Stomach (tissue), 8 donors: ENCODE measurements at regions not wholly inside any gene's neighbourhood (a gene's known extent, or its start where the extent isn't known, plus 50 kb on each side); places are given as distances from the start of the nearest gene placed in this dataset.

Source experiments
- DNase-seq, 2 donors: peaks; one replicate each; pipeline versions ENCODE4 v3.0.0 to v3.0.0-alpha.2; 2013 to 2019
- H3K27ac ChIP-seq, 5 donors: fragments of 200-600 bp in 4 of 5; sonication (generic) in 4 of 5; one replicate each; pipeline ENCODE4 v1.5.1; 2013 to 2019; ENCODE audit warnings: mild to moderate bottlenecking in 1 of 5, moderate library complexity in 1 of 5
- H3K27me3 ChIP-seq, 3 donors: fragments of 200-600 bp; sonication (generic); one replicate each; pipeline ENCODE4 v1.5.1; 2017 to 2019; ENCODE audit warnings: mixed run types in 1 of 3
- H3K36me3 ChIP-seq, 4 donors: fragments of 200-600 bp; sonication (generic); 1 replicate in 3 of 4; 2 replicates in 1 of 4; pipeline ENCODE4 v1.5.1; 2016 to 2019
- H3K4me1 ChIP-seq, 4 donors: fragments of 200-600 bp; sonication (generic); one replicate each; pipeline ENCODE4 v1.5.1; 2016 to 2019
- H3K4me3 ChIP-seq, 4 donors: fragments of 200-600 bp; sonication (generic) in 3 of 4; one replicate each; pipeline ENCODE4 v1.5.1; 2016 to 2019; ENCODE audit warnings: mild to moderate bottlenecking in 1 of 4
- H3K9me3 ChIP-seq, 4 donors: fragments of 200-600 bp; sonication (generic); one replicate each; pipeline ENCODE4 v1.5.1; 2016 to 2019
- EP300 ChIP-seq: sonication (generic); formaldehyde crosslinking; IDR thresholded peaks from one replicate; pipeline ENCODE4 v1.6.1; 2017; ENCODE audit warnings: antibody characterized with exemption
- POLR2A ChIP-seq, 4 donors: fragments of 450-650 bp; IDR thresholded peaks; one replicate each; pipeline ENCODE4 v1.6.1; 2016; ENCODE audit warnings: antibody characterized with exemption in 4 of 4, control low read depth in 2 of 4, mild to moderate bottlenecking in 1 of 4, moderate library complexity in 1 of 4
- POLR2AphosphoS5 ChIP-seq, 3 donors: sonication (generic); formaldehyde crosslinking; IDR thresholded peaks; one replicate each; pipeline ENCODE4 v1.6.1; 2016; ENCODE audit warnings: antibody characterized with exemption in 3 of 3
- WGBS, 5 donors: extraction: QIAGEN DNeasy Blood & Tissue Kit in 3 of 5; methylation state at CpG; one replicate each; pipeline versions ENCODE4 v1.1.5 to v1.1.7; 2013 to 2018; 5-methylcytosine and 5-hydroxymethylcytosine counted together
- intact Hi-C: fragments of 100-400 bp; cut with DNase I; formaldehyde crosslinking; loops from one replicate; pipeline ENCODE4 v1.15.1; 2023; ENCODE audit warnings: low total_unique reads
- TF ChIP-seq, protein P1 (sequence below), 7 experiments: fragments of 450-650 bp in 4 of 7; fragments of 200-600 bp in 3 of 7; sonication (generic) in 3 of 7; IDR thresholded peaks; one replicate each; pipeline ENCODE4 v1.5.1; 2016 to 2019; ENCODE audit warnings: antibody characterized with exemption in 7 of 7, control low read depth in 2 of 7, mild to moderate bottlenecking in 1 of 7
- donor health status: healthy with polysubstance abuse.
- donor health status: Bipolar disorder and iron deficiency.
- donor health status: healthy.

DNA sequence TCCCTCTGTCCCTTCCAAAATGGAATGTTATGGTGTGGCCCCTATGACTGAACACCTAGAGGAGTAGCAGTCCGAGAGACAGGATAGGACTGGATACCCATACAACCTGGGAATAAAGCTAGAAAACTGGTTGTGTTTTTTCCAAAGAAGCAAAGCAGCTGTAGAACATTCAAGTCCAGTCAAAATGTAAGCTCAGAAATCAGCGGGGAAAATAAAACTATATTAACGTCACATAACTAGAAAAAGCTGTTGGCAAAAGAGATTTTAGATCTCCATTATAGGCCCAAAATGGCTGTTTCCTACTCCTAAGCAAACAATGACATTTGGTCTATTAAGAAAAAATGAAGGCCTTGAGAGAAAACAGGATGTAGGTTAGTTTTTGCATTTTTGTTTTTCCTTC, 177.7 kb downstream of the PTN start:
- TF ChIP-seq EP300 = no peak
- TF ChIP-seq POLR2AphosphoS5 (IDR thresholded peaks at IDR 0.05) = no peak
- TF ChIP-seq, protein P1, sequence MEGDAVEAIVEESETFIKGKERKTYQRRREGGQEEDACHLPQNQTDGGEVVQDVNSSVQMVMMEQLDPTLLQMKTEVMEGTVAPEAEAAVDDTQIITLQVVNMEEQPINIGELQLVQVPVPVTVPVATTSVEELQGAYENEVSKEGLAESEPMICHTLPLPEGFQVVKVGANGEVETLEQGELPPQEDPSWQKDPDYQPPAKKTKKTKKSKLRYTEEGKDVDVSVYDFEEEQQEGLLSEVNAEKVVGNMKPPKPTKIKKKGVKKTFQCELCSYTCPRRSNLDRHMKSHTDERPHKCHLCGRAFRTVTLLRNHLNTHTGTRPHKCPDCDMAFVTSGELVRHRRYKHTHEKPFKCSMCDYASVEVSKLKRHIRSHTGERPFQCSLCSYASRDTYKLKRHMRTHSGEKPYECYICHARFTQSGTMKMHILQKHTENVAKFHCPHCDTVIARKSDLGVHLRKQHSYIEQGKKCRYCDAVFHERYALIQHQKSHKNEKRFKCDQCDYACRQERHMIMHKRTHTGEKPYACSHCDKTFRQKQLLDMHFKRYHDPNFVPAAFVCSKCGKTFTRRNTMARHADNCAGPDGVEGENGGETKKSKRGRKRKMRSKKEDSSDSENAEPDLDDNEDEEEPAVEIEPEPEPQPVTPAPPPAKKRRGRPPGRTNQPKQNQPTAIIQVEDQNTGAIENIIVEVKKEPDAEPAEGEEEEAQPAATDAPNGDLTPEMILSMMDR (IDR thresholded peaks at IDR 0.05) = no peak
- TF ChIP-seq POLR2A (IDR thresholded peaks at IDR 0.05) = no peak
- no peak for DNase-seq
- no peaks in the 10 kb centered on the region for H3K27me3 ChIP-seq
- 86 to 93% (median 91%) methylated on average over 3 of the region's 3 CpGs for WGBS, 5 donors
- H3K9me3 ChIP-seq = no peaks in the 10 kb centered on the region
- intact Hi-C loops = no loop called here
- peaks cover 0 to 7% (median 0%) of the 10 kb centered on the region in 4 donors for H3K4me1 ChIP-seq
- no peak overlapping the region for H3K27ac ChIP-seq
- no peak overlapping the region for H3K4me3 ChIP-seq
- no peaks in the 10 kb centered on the region for H3K36me3 ChIP-seq

DNA sequence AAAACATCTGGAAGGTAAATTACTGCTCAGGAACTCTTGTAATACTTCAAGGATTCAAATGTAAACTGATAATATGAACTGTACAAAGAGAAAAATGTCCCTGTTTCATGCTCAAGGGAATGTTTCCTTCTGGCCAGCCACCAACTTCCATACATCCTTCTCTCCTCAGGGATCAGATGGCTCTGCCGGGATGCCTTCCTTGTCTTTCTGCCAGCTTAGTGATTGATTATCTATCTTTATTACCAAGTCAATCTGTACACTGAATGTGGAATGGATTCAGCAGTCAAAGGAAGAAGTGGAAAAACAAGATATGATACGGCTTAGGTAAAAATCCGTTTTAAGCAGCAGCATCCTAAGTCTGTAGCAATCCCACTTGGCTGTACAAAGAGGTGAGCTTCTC, 178.3 kb downstream of the PTN start:
- intact Hi-C loops = no loop called here
- Histone ChIP-seq H3K27ac (no peak overlapping the region), H3K27me3 (no peaks in the 10 kb centered on the region), H3K4me1 (peaks cover 0 to 7% (median 0%) of the 10 kb centered on the region in 4 donors), H3K4me3 (no peak overlapping the region), H3K36me3 (no peaks in the 10 kb centered on the region), H3K9me3 (no peaks in the 10 kb centered on the region)
- 65 to 75% (median 70%) methylated on average over 3 of the region's 3 CpGs for WGBS, 5 donors
- TF ChIP-seq POLR2AphosphoS5 (IDR thresholded peaks at IDR 0.05) = no peak
- TF ChIP-seq, protein P1 (IDR thresholded peaks at IDR 0.05) = no peak
- TF ChIP-seq EP300 = no peak
- TF ChIP-seq POLR2A (IDR thresholded peaks at IDR 0.05) = no peak
- DNase-seq = no peak

DNA sequence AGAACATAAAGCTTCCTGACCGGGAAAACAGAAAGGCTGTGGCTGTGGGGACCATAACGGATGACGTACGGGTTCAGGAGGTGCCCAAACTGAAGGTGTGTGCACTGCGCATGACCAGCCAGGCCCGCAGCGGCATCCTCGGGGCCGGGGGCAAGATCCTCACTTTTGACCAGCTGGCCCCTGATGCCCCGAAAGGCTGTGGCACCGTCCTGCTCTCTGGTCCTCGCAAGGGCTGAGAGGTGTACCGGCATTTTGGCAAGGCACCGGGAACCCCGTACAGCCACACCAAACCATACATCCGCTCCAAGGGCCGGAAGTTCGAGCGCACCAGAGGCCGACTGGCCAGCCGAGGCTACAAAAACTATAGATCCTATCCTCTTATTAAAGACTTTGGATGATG, 179.3 kb downstream of the PTN start:
- WGBS, 5 donors = 95 to 97% (median 97%) methylated on average over 13 to 21 of the region's 21 CpGs
- intact Hi-C loops = no loop called here
- Histone ChIP-seq H3K27ac (no peak overlapping the region), H3K27me3 (no peaks in the 10 kb centered on the region), H3K4me3 (no peak overlapping the region), H3K36me3 (no peaks in the 10 kb centered on the region), H3K4me1 (peaks cover 0 to 4% (median 0%) of the 10 kb centered on the region in 4 donors), H3K9me3 (no peaks in the 10 kb centered on the region)
- TF ChIP-seq, protein P1 (IDR thresholded peaks at IDR 0.05) = no peak
- no peak for TF ChIP-seq EP300
- no peak for TF ChIP-seq POLR2A (IDR thresholded peaks at IDR 0.05)
- TF ChIP-seq POLR2AphosphoS5 (IDR thresholded peaks at IDR 0.05) = no peak
- no peak for DNase-seq

DNA sequence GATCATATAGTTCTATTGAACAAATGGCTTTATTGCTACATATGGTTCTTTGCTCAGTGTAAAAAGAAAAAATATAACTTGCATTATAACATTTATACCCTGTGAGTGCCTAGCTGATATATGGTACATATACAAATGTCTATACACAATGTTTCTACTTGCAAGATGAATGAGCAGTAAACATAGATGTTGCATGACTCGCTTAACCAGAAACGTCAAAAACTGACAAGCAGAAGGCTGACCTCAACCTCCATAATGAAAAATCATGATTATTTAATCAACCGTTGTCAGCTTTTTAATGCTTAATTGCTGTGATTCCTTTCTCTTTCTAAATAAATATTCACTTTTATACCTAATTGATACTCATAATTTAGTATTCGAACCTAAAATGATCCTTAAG, 183.3 kb downstream of the PTN start:
- peaks cover 0 to 4% (median 0%) of the 10 kb centered on the region in 4 donors for H3K9me3 ChIP-seq
- intact Hi-C loops = no loop called here
- DNase-seq = no peak
- TF ChIP-seq EP300 = no peak
- TF ChIP-seq, protein P1 (IDR thresholded peaks at IDR 0.05) = no peak
- TF ChIP-seq POLR2A (IDR thresholded peaks at IDR 0.05) = no peak
- no peak for TF ChIP-seq POLR2AphosphoS5 (IDR thresholded peaks at IDR 0.05)
- WGBS, 5 donors = 66 to 77% (median 68%) methylated on average over 4 of the region's 4 CpGs
- no peak overlapping the region for H3K27ac ChIP-seq
- no peak overlapping the region for H3K4me3 ChIP-seq
- H3K4me1 ChIP-seq = no peaks in the 10 kb centered on the region
- no peaks in the 10 kb centered on the region for H3K27me3 ChIP-seq
- H3K36me3 ChIP-seq = no peaks in the 10 kb centered on the region
